ENCODE measurements at regions not wholly inside any gene's neighbourhood (a gene's known extent, or its start where the extent isn't known, plus 50 kb on each side); places are given as distances from the start of the nearest gene placed in this dataset.
"Not testable (repeated sequence)": the region's sequence is repeated elsewhere in the genome, so short reads cannot be mapped to it uniquely, and the experiment has no call there.

GRCh38 chr6:141969201-141969600 is 163.5 kb upstream of the GJE1 start:
- DNase-seq, result no peak

DNA sequence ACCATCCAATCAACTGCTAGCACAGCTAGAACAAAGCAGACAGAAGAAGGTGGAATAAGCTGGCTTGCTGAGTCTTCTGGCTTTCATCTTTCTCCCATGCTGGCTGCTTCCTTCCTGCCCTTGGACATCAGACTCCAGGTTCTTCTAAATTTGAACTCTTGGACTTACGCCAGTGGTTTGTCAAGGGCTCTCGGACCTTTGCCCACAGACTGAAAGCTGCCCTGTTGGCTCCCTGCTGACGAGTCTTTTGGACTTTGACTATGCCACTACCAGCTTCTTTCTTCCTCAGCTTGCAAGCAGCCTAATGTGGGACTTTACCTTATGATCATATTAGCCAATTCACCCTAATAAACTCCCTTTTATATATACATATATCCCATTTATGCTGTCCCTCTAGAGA is 164.1 kb upstream of the GJE1 start:
- DNase-seq, result no peak

- DNase-seq, result no peak
Observed at GRCh38 chr6:141965016-141965545, 167.6 kb upstream of the GJE1 start.

DNA sequence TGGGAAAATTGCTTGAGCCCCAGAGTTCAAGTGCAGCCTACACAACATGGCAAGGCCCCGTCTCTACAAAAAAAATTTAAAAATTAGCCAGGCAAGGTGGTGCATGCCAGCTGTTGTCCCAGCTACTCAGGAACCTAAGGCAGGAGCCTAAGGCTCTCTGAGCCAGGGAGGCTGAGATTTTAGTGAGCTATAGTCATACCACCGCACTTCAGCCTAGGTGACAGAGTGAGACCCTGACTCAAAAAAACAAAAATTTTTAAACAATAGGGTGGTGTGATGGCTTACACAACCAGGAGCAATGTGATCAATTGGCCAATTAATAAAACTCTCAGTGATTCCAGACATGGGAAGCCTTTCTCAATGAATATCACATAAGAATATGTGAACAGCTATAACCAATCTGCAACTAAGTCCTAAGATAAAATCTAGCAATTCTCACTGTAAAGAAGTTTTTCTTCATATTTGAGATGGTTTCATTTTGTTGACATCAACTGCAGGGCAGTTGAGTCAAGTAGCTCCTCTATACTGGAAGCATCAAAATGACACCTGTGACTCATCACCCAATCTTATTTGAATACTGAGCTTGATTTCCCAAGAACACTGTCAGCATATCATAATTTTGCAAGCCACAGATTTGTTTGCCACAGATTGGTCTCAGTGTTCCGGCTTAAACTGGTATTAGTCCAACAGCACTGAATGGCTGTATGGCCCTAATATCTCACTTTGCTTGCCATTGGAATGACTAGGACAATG is 169.0 kb upstream of the GJE1 start:
- DNase-seq, result no peak

- no peak for DNase-seq
Observed at GRCh38 chr6:141957271-141957670, 175.5 kb upstream of the GJE1 start.

- DNase-seq, result no peak
Observed at GRCh38 chr6:141956868-141957267, 175.9 kb upstream of the GJE1 start.

DNA sequence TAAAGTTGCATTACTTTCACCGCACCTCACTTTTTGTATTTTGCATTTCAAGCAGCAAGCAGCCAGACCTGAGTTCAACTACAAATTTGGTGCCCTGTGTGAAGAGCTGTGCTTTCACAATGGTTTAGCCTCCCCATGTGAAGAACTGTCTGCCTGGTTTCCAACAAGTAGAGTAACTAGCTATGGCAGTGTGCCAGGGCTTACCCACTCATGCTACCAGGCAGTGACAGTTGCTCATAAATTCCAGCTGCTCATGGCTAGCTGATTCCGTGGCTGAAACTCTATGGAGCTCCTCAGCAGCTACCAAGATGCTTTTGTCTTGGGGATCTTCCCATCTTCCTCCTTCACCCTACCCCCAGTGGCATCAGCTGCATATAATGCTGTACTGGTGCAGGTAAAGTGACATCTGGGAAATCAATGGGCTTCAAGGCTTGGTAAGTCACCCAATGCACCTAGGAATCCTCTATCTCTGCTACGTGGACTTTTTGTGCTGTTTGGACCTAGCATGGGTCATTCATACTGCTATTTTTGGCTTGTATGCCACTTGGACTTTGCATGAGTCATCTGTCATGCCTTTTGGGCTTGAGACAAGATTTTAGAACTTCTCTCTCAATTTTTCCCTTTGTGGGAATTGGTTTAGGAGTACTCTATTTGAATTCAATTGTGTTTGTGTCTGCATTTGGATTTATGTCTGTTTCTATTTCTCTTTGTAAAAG is 176.5 kb upstream of the GJE1 start:
- DNase-seq, result no peak

- no peak for DNase-seq
Observed at GRCh38 chr6:141953072-141953471, 179.7 kb upstream of the GJE1 start.

DNA sequence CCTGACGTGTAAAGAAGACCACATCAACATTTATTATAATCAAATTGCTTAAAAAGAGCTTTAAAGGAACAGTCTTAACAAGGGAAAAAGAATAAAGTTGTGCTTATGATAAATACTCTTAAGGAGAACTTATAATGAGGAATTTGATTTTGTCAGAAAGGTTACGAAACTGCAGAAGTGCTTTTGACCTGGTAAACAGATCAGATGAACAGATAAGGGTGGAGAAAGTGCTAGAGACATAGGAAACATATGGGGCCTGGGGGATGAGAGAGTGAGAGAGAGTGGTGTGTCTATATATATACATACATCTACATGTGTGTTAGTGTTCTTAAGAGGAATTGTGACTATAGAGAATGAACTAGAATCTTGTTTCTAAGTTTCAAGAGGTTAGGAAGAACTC is 186.2 kb upstream of the GJE1 start:
- no peak for DNase-seq

DNA sequence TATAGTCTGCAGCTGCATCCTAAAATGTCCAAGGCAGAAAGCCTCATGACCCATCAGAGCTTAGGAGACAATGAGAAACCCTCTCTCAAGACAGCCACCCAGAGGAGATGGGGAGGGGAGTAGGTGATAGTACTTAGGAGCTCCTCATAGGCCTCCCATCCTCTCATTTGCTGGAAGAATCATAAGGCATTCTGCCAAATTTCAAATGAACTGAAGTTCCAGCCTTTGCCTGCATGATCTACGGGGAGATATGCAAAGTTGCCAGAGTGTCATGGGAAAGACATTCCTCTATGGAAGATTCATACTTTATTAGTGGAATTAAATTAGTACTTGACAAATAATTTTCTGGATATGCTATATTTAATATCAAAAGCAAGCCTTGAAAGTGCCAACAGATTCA is 194.1 kb upstream of the GJE1 start:
- no peak for DNase-seq

DNA sequence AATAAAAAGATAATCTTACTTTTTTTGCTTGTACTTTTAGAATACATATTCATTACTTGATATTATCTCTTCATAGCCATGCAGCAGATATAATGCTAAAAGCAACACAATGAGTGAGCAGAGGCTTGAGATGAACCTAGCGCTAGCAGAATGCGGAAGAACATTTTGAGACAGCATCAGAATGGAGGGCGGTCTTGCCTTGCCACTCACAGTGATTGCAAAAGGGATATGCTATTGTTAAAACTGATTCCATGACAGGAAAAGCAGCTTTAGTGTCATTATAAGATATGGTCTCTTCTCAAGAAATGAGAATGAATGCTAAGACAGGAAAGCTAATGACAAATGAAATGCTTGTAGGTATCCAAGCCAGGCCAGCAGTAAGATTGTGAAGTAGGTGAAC is 200.0 kb upstream of the GJE1 start:
- DNase-seq, result no peak

DNA sequence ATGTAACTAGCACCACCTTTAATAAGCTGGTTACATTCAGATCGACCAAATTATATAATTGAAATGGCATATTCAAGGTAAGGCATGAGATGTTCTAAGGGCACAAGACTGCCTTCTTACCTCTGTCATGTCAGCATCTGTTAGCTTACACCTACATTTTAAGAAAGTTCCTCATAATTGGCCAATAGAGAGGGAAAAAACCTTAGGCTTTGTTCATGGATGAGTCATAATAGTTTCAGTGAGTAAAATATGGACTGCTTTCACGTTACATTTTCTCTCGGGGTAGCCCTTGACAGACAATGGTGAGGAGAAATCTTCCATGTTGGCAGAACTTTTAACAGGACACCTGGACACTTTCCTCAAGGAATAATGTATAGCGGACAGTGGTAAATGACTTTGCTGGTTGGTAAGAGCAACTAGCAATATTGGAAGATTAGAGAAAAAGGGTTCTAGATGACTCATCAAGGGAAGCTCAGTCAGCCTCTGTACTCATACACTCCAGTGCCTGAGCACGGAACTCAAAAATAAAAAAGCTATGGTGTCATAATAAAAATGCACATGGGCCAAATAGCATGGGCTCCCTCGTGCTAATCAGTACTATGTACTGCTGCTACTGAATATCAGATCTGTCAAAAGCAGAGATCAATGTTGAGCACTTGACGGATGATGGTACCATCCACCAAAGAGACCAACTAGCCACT is 206.4 kb upstream of the GJE1 start:
- DNase-seq, result not testable (repeated sequence)

- no peak for DNase-seq
Observed at GRCh38 chr6:141925001-141925400, 207.7 kb upstream of the GJE1 start.

- no peak for DNase-seq
Observed at GRCh38 chr6:141922898-141923297, 209.8 kb upstream of the GJE1 start.

GRCh38 chr6:141916682-141917505 is 215.8 kb upstream of the GJE1 start:
- DNase-seq, result not testable (repeated sequence)

DNA sequence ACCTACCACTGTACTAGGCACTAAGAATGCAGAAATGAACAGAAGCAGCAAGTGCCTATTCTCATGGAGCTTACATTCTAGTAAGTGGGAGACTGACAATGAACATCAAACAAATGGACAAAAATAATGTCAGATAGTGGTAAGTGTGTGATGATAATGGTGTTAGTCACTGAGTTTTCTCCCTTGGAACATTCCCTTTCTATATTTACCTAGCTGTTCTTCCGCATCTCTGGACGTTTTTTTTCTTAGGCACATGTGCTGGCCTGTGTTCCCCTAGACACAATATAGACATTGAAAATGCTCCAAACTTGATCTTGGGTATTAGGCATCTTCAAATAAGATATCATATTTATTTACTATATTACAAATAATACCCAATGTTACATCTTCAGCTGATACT is 218.1 kb upstream of the GJE1 start:
- DNase-seq, result no peak

DNA sequence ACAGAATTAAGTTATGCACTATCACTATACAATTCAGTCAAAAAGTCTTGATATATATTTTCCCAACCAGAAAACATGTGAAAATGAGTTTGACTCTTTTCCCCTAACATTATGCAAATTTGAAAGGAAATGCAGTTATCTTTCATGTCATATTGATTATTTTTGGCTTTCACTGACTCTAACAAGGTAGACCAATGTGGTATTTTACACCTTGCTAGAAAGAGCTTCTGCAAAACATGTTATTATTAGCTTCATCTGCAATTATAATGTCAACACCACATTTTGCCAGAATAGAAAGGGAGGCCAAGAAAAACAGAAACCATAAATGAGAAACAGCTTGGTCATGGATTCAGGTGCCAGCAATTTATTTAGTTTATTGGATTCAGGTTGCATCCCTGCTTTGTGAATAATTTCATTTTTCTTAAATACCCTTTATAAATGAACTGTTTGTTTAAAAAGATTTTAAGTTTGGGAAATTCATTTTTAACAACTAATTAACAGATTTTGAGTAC is 226.1 kb upstream of the GJE1 start:
- no peak for DNase-seq

DNA sequence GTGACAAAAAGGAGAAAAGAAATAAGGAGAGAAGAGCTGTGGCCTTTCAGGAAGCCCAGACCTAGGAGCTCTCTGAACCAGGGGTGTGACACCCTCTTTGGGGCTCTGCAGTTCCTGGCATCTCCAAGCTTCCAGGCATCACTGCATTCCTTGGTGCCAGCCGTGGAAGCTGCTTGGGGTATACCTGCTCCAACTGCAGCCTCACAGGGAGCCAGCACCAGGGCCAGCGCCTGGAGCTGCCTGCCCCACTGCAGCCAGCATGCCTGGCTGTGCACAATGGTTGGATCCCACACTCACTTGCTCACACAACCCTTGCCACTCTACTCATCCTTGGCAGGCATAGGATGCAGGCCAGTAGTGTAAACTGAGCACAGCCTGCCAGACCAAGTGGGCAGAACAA is 242.1 kb upstream of the GJE1 start:
- no peak for DNase-seq

DNA sequence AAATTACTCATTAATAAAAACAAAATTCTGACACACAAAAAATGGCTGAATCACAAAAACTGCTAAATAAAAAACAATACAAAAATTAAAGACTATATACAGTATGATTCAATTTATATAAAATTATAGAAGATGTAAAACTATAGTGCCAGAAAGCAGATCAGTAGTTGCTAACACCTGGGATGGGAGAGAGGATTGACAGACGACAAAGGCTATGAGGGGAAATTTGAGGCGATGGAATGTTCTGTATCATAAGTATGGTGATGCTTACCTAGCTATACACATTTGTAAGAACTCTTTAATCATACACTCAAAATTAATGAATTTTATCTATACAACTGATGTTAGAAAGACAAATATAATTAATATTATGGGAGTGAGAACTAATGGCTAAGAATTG is 247.9 kb upstream of the GJE1 start:
- no peak for DNase-seq

- no peak for DNase-seq
Observed at GRCh38 chr6:141878686-141879085, 254.0 kb upstream of the GJE1 start.

GRCh38 chr6:141877275-141877983 is 255.3 kb upstream of the GJE1 start:
- DNase-seq, result no peak

Data from activated CD8-positive, alpha-beta memory T cell treated with anti-CD3 and anti-CD28 coated beads for 24 hours (primary cell).